PC-9 (cell line): ENCODE measurements at regions not wholly inside any gene's neighbourhood (a gene's known extent, or its start where the extent isn't known, plus 50 kb on each side); places are given as distances from the start of the nearest gene placed in this dataset.

Source experiments
- BruUV-seq: library from RNA; stranded (reverse); fragments of 400-500 nt; replicated peaks from 2 replicates; lab custom pipeline; 2021; lab: Mats Ljungman, UMichigan
- CTCF ChIA-PET: fragments of 300-600 bp; sonication (Branson Sonifier 250); formaldehyde crosslinking; loops from one replicate; lab custom pipeline; 2022; ENCODE audit warnings: antibody characterized with exemption; lab: Charles Lee
- POLR2A ChIA-PET: fragments of 300-600 bp; sonication (Branson Sonifier 250); formaldehyde crosslinking; loops from one replicate; lab custom pipeline; 2022; ENCODE audit warnings: antibody characterized with exemption; ENCODE audit not compliant: unreplicated experiment; lab: Charles Lee
- DNase-seq, 2 experiments: peaks; one replicate each; pipeline versions ENCODE4 v3.0.0 to v3.0.0-alpha.2; 2015 to 2022; ENCODE audit warnings: mixed read lengths in 1 of 2
- H2AFZ ChIP-seq: fragments of 200-600 bp; sonication (generic); 2 replicates; pipeline ENCODE4 v1.8.1; 2017; ENCODE audit warnings: antibody characterized with exemption
- H3F3A ChIP-seq: fragments of 200-600 bp; sonication (generic); 2 replicates; pipeline ENCODE4 v1.8.1; 2017; ENCODE audit warnings: antibody characterized with exemption, mild to moderate bottlenecking, low read depth; ENCODE audit not compliant: insufficient read depth
- H3K27ac ChIP-seq: fragments of 200-600 bp; sonication (generic); 2 replicates; pipeline ENCODE4 v1.6.1; 2016; ENCODE audit warnings: mixed run types
- H3K27me3 ChIP-seq: fragments of 200-600 bp; sonication (generic); 2 replicates; pipeline ENCODE4 v1.6.1; 2016; ENCODE audit warnings: low read depth, mixed run types; ENCODE audit not compliant: insufficient read depth
- H3K36me3 ChIP-seq: fragments of 200-600 bp; sonication (generic); 2 replicates; pipeline ENCODE4 v1.6.1; 2016; ENCODE audit warnings: low read depth, mixed run types
- H3K4me1 ChIP-seq: fragments of 200-600 bp; sonication (generic); replicated peaks from 2 replicates; pipeline ENCODE4 v1.6.1; 2016; ENCODE audit warnings: mixed run types; ENCODE audit not compliant: insufficient read depth
- H3K4me2 ChIP-seq: fragments of 200-600 bp; sonication (generic); 2 replicates; pipeline ENCODE4 v1.6.1; 2017; ENCODE audit warnings: mixed run types
- H3K4me3 ChIP-seq: fragments of 200-600 bp; sonication (generic); 2 replicates; pipeline ENCODE4 v1.6.1; 2016; ENCODE audit warnings: mixed run types
- H3K79me2 ChIP-seq: fragments of 200-600 bp; sonication (generic); 2 replicates; pipeline ENCODE4 v1.6.1; 2017; ENCODE audit warnings: low read depth, mixed run types
- H3K9me2 ChIP-seq: fragments of 200-600 bp; sonication (generic); 2 replicates; pipeline ENCODE4 v1.8.1; 2017; ENCODE audit warnings: mild to moderate bottlenecking; ENCODE audit not compliant: insufficient read depth
- H3K9me3 ChIP-seq: fragments of 200-600 bp; sonication (generic); 2 replicates; pipeline ENCODE4 v1.8.1; 2016; ENCODE audit warnings: low read depth; ENCODE audit not compliant: insufficient read depth
- H4K20me1 ChIP-seq: fragments of 200-600 bp; sonication (generic); 2 replicates; pipeline ENCODE4 v1.8.1; 2017; ENCODE audit not compliant: insufficient read depth
- EZH2 ChIP-seq: fragments of 200-600 bp; sonication (generic); IDR thresholded peaks from 2 replicates; pipeline ENCODE4 v1.8.0; 2017; ENCODE audit warnings: antibody characterized with exemption, low read depth
- intact Hi-C: fragments of 100-400 bp; cut with micrococcal nuclease; formaldehyde crosslinking; loops from one replicate; pipeline ENCODE4 v1.10.0; 2022; ENCODE audit not compliant: unreplicated experiment
- TF ChIP-seq, protein P1 (sequence below): fragments of 200-600 bp; sonication (generic); conservative IDR thresholded peaks from 2 replicates; pipeline ENCODE4 v1.6.1; 2017; ENCODE audit warnings: mixed run types, antibody characterized with exemption, mild to moderate bottlenecking, moderate library complexity

- Histone ChIP-seq H3K36me3 (no peaks in the 10 kb centered on the region), H3K9me3 (no peaks in the 10 kb centered on the region), H3K79me2 (no peaks in the 10 kb centered on the region), H2AFZ (no peak overlapping the region), H3K9me2 (no peaks in the 10 kb centered on the region), H3K27ac (no peak overlapping the region), H3K27me3 (no peaks in the 10 kb centered on the region), H3K4me3 (no peak overlapping the region), H3F3A (no peaks in the 10 kb centered on the region), H3K4me2 (no peak overlapping the region), H4K20me1 (no peaks in the 10 kb centered on the region), H3K4me1 (no peaks in the 10 kb centered on the region)
- ChIA-PET CTCF (no interaction called here), POLR2A (no interaction called here)
- no peak for DNase-seq
- TF ChIP-seq EZH2, result no peak
- TF ChIP-seq, protein P1, sequence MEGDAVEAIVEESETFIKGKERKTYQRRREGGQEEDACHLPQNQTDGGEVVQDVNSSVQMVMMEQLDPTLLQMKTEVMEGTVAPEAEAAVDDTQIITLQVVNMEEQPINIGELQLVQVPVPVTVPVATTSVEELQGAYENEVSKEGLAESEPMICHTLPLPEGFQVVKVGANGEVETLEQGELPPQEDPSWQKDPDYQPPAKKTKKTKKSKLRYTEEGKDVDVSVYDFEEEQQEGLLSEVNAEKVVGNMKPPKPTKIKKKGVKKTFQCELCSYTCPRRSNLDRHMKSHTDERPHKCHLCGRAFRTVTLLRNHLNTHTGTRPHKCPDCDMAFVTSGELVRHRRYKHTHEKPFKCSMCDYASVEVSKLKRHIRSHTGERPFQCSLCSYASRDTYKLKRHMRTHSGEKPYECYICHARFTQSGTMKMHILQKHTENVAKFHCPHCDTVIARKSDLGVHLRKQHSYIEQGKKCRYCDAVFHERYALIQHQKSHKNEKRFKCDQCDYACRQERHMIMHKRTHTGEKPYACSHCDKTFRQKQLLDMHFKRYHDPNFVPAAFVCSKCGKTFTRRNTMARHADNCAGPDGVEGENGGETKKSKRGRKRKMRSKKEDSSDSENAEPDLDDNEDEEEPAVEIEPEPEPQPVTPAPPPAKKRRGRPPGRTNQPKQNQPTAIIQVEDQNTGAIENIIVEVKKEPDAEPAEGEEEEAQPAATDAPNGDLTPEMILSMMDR, result no peak
- intact Hi-C loops, result no loop called here
- no TSS peak for BruUV-seq
Measured at GRCh38 chr4:64960516-64960915, 551.3 kb upstream of the TECRL start.

DNA sequence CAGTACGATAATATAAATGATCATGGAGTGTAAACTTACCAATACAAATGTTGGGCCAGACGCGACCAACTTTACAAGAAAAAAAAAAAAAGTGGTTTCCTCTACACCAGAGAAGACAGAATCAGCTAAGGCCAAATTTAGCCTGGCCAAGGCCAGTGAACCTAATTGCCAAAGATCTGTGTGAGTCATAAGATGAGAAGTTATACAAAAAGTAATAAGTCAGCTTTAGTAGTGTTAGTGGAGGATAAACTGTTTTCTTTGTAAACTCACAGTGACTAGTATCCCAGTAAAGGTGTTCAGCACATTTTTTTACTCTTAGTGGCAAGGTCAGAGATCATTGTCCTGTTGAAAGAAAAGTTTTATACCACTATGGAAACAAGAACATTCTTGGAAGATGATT is 531.4 kb upstream of the TECRL start:
- Histone ChIP-seq H3K9me3 (no peaks in the 10 kb centered on the region), H3K36me3 (no peaks in the 10 kb centered on the region), H3K4me2 (no peak overlapping the region), H3K9me2 (no peaks in the 10 kb centered on the region), H3K27me3 (no peaks in the 10 kb centered on the region), H3K4me1 (no peaks in the 10 kb centered on the region), H4K20me1 (no peaks in the 10 kb centered on the region), H2AFZ (no peak overlapping the region), H3F3A (no peaks in the 10 kb centered on the region), H3K79me2 (no peaks in the 10 kb centered on the region), H3K27ac (no peak overlapping the region), H3K4me3 (no peak overlapping the region)
- ChIA-PET CTCF (no interaction called here), POLR2A (interaction anchor here (0.6 kb wide), 1 partner anchor 136 kb away, joined by 3 read pairs; no protein-coding TSS in a partner anchor)
- intact Hi-C loops, result no loop called here
- no TSS peak for BruUV-seq
- TF ChIP-seq, protein P1, result no peak
- no peak for TF ChIP-seq EZH2
- peak in 1 of 2 experiments; percentile 0 for DNase-seq

DNA sequence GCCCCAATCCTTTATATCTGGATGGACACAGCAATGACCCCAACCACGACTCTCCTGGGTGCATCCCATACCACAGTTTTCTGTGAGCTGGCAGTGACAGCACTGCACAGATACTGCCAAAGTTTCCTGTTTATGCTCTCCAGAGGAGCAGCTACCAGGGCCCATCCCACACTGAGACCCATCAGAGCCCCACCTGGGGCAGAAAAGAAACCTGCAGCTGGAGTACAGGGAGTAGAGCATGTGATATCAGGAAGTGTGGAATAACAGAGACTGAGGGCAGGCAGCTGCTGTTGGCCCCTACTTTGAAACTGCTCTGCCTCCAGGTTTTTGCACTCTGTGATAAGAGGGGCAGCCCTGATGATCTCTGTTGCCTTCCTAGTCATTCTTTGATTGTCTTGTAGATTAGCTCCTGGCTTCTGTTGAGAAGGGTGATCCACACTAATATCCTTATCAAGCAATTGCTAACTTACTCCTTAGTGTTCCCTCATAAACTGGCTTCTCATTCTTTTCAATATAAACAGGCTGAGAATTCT is 526.3 kb upstream of the TECRL start:
- no peak overlapping the region for H3K4me2 ChIP-seq
- no peak overlapping the region for H2AFZ ChIP-seq
- CTCF ChIA-PET, result no interaction called here
- H3K4me1 ChIP-seq, result no peaks in the 10 kb centered on the region
- no peak overlapping the region for H3K4me3 ChIP-seq
- no TSS peak for BruUV-seq
- TF ChIP-seq, protein P1, result no peak
- no peak for TF ChIP-seq EZH2
- no peak for DNase-seq
- H3K27ac ChIP-seq, result no peak overlapping the region
- no peaks in the 10 kb centered on the region for H3K36me3 ChIP-seq
- intact Hi-C loops, result no loop called here
- H3K9me3 ChIP-seq, result no peaks in the 10 kb centered on the region
- no peaks in the 10 kb centered on the region for H4K20me1 ChIP-seq
- POLR2A ChIA-PET, result no interaction called here
- no peaks in the 10 kb centered on the region for H3K9me2 ChIP-seq
- no peaks in the 10 kb centered on the region for H3K27me3 ChIP-seq
- H3K79me2 ChIP-seq, result no peaks in the 10 kb centered on the region
- H3F3A ChIP-seq, result no peaks in the 10 kb centered on the region
